NK-92 treated with Interleukin-12 subunit alpha and Interleukin-12 subunit beta, amount 100 ng/mL, for 24 hours (cell line): ENCODE measurements at regions not wholly inside any gene's neighbourhood (a gene's known extent, or its start where the extent isn't known, plus 50 kb on each side); places are given as distances from the start of the nearest gene placed in this dataset.
"Not testable (repeated sequence)": the region's sequence is repeated elsewhere in the genome, so short reads cannot be mapped to it uniquely, and the experiment has no call there.

ENCODE experiments used
- DNase-seq: peaks from one replicate; lab custom pipeline; 2025; lab: John Stamatoyannopoulos, UW

- not testable (repeated sequence) for DNase-seq
Observed at GRCh38 chr2:111365986-111366640, 245.4 kb downstream of the BCL2L11 start.

GRCh38 chr2:111366641-111367029 is 245.9 kb downstream of the BCL2L11 start:
- DNase-seq = not testable (repeated sequence)

GRCh38 chr2:111367080-111367479 is 246.4 kb downstream of the BCL2L11 start:
- DNase-seq = not testable (repeated sequence)

GRCh38 chr2:111367871-111368270 is 247.2 kb downstream of the BCL2L11 start:
- DNase-seq = not testable (repeated sequence)

GRCh38 chr2:111368288-111368687 is 247.6 kb downstream of the BCL2L11 start:
- DNase-seq = not testable (repeated sequence)

GRCh38 chr2:111373060-111373459 is 252.3 kb downstream of the BCL2L11 start:
- not testable (repeated sequence) for DNase-seq

GRCh38 chr2:111373989-111374388 is 253.3 kb downstream of the BCL2L11 start:
- DNase-seq = not testable (repeated sequence)

- not testable (repeated sequence) for DNase-seq
Observed at GRCh38 chr2:111374734-111375133, 254.0 kb downstream of the BCL2L11 start.

- not testable (repeated sequence) for DNase-seq
Observed at GRCh38 chr2:111375320-111375883, 254.7 kb downstream of the BCL2L11 start.

GRCh38 chr2:111376272-111376970 is 255.7 kb downstream of the BCL2L11 start:
- not testable (repeated sequence) for DNase-seq

GRCh38 chr2:111376971-111377352 is 256.2 kb downstream of the BCL2L11 start:
- not testable (repeated sequence) for DNase-seq

- DNase-seq = not testable (repeated sequence)
Observed at GRCh38 chr2:111377386-111377959, 256.8 kb downstream of the BCL2L11 start.

GRCh38 chr2:111378348-111378747 is 257.6 kb downstream of the BCL2L11 start:
- not testable (repeated sequence) for DNase-seq

GRCh38 chr2:111380733-111381439 is 260.2 kb downstream of the BCL2L11 start:
- DNase-seq = not testable (repeated sequence)

- DNase-seq = not testable (repeated sequence)
Observed at GRCh38 chr2:111381530-111382306, 261.0 kb downstream of the BCL2L11 start.

GRCh38 chr2:111382507-111382906 is 261.8 kb downstream of the BCL2L11 start:
- DNase-seq = not testable (repeated sequence)

GRCh38 chr2:111383311-111383710 is 262.6 kb downstream of the BCL2L11 start:
- not testable (repeated sequence) for DNase-seq

GRCh38 chr2:111385226-111385957 is 264.7 kb downstream of the BCL2L11 start:
- not testable (repeated sequence) for DNase-seq

GRCh38 chr2:111390605-111391004 is 269.9 kb downstream of the BCL2L11 start:
- not testable (repeated sequence) for DNase-seq

GRCh38 chr2:111395350-111396128 is 274.8 kb downstream of the BCL2L11 start:
- DNase-seq = not testable (repeated sequence)
